ENCODE measurements at regions not wholly inside any gene's neighbourhood (a gene's known extent, or its start where the extent isn't known, plus 50 kb on each side); places are given as distances from the start of the nearest gene placed in this dataset.

DNA sequence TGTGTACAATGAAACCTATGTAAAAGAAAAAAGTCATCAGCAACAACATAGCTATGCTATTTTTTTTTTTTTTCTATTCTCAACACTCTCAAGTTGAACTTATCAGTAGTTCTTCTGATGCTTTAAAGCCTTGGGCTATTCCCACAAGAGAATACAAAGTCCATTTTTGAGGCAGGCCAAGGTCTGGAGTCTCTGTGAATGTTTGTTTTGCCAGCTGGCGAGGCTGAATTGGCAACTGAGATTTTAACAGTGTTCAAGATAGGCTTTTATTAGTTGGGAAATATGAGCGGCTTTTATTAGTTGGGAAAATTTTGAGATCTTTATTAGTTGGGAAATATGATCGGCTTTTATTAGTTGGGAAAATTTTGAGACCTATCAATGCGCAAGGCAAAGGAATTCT, 336.6 kb downstream of the SLITRK2 start:
- no peak for DNase-seq

DNA sequence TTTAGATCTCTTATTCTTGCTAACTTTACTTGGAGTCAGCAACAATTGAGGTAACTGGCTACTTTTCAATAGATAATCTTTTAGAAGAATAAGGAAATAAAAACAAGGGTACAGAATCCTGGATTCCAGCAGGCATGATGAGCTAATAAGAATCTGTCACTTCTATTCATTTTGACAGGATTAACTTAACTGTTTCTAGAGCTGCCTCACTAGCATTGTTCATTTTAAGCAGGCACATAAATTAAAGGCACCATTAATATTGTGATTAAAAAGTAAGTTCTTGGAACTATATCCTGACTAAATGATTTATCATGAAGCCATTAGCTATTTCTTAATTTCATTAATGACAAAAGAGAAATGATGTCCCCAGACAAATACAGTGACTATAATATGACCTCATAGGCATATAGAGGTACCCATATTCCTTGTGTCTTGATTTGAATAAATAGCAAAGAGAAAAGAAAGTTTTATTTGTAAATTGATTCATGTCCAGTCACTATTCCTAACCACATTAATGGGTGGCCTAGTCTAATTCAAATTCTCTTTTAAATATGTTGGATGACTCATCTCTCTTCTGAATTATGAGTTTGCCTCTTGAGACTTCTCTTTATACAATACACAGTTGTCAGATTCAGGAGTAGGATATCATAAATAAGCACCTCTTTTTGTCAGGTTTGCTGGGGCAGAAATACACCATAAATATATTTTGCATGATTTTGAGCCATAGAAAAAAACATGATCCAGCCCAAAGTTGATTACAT, 343.0 kb downstream of the SLITRK2 start:
- DNase-seq = no peak

DNA sequence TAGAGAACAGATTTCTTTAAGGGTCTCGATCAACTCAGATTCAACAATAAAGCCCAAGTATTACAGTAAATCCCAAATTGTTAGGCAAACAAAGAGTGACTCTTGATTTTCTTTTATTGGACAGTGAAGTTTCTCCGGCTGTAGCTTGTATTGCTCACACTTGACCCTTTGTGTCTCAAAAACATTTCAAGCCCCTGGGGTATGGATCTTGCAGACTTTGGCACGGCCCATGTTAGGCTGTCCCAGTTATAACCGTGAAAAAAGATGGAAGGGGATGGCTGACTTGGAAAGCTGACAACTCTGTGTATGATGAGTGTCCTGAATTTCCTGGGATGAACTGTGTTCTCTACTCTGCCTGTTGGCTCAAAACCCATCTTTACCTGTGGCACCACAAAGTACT, 356.1 kb downstream of the SLITRK2 start:
- DNase-seq = no peak

DNA sequence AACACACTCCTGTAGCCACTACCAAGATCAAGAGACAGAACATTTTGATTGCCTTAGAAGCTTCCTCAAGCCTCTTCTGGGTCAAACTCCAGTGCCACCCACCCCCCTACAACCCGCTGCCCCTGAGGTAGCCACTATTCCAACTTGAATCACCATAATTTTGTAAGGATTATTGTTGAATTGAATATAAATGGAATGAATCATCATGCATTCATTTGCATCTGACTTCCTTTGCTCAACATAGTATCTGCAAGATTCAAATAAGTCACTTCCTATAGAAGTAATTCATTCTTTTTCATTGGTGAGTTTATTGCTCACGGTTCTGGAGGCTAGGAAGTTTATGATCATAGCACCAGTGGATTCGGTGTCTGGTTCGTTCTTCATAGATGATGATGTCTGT, 364.2 kb downstream of the SLITRK2 start:
- DNase-seq = no peak

DNA sequence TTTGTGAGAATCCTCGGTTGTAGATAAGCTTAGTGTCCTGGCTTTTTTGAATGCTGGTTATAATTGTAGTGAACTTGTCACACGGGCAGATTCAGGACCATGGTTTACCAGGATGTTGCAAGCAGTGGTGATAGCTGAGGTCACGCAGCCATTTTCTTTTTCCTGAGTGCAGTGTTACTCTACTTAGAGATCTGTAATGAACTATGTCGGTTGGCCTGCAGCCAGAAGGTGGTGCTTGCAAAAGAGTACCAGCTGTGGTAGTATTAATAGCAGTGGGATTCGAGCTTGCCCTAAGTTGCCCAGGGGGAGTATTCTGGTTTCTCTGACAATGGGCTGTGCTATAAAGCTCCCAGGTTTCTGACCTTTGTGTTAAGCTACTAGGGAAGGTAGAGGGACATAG, 368.9 kb downstream of the SLITRK2 start:
- DNase-seq = peak; percentile 23

DNA sequence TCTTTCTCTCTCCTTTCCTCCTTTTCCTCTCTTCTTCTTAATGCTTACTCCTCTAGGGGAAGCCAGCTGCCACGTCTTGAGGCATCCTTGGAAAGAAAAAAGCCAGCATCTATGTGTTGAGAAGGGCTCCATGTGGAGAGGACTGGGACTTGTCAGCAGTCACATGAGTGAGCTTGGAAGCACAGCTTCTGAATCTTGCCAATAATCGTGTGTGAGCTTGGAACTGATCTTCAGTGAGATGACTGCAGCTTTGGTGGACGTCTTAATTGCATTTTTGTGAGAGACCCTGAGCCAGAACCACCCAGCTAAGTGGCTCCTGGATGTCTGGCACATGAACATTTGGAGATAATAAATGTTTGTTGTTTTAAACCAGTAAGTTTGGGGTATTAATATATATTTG, 371.7 kb downstream of the SLITRK2 start:
- DNase-seq = peak; percentile 0

DNA sequence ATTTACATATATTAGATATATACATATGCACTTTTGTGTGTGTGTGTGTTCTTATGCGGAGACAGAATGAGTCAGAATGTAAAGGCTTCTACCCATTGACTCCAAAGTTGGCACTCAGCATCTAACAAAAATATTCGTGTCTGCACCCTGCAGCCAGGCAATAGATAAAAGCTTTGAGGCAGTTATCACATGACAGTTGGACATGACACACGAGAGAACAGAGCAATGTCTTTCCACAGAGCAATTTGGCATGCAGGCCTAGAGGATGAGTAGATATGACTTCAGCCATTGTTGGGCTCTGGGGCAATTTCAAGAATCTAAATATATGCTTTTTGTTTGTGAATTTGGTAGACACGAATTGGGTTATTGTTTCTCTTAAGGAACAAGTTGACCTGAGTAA, 391.2 kb downstream of the SLITRK2 start:
- DNase-seq = no peak

DNA sequence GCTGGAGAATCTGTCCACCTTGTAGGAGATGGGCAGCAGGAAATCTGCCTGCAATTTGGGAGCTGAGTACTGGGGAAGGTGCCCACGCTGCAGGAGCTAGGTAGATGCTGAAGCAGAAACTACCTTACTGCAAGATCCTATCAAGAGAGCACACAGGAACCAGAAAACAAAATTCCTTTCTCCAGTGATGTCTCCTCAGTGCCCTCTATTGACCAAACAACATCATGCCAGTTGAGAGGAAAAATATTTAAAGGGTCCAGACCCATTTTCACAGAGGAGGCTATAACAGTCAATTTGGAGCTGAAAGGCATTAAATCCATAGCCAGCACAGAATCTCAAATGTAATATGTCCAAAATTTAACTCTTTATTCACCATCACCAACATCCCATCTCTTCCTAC, 406.8 kb downstream of the SLITRK2 start:
- peak; percentile 54 for DNase-seq

DNA sequence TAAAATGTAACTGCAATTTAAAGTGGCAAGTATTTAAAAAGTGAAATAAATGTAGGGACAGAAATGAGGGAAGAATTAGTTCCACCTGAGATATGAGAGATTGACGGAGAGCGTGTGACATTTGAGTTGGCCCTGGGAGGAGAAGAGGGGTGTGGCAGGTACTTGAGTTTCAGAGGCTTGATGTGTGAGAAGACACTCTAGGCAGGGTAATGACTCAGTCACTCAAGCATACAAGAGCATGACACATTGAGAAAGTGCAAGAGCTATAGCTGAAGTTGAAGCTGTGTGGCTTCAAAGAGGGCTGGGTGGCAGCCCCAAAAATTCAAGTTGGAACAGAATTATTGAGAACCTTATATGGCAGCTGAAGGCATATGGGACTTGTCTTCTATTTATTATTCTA, 420.5 kb downstream of the SLITRK2 start:
- DNase-seq = no peak

DNA sequence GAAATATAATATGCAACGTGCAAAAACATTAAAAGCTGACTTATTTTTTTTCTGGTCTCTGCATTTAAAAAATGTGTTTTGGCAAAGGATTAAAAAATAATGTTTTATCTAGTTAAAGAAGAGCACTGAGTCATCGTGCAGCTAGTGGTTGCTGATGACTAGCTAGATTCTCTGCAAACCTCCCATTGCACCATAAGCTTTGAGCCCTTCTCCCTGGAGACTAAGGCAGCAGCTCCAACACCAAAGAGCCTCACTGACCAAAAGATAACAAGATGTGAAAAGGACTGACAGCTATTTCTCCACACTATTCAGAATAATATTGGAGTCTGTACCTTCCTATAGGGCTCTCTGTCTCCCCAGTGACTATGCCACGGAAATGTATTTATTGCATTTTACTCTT, 424.3 kb downstream of the SLITRK2 start:
- DNase-seq = peak; percentile 3

DNA sequence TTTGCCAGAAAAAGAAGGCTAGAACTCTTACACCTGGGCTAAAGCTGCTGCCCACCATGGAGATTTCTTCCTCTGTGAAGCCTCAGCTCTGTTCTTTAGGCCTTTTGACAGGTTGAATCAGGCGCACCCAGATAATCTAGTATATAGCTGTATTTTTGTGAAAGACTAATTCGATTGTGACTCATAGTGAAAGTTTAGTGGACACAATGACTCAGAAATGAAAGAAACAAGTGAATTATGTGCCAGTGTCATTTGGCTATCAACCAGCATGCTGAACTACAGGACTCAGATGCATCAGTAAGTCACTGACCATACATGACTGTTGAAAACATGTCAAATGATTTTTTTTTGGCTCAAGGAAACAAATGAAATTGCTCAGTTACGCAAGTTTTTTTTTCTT, 425.4 kb downstream of the SLITRK2 start:
- DNase-seq = no peak

DNA sequence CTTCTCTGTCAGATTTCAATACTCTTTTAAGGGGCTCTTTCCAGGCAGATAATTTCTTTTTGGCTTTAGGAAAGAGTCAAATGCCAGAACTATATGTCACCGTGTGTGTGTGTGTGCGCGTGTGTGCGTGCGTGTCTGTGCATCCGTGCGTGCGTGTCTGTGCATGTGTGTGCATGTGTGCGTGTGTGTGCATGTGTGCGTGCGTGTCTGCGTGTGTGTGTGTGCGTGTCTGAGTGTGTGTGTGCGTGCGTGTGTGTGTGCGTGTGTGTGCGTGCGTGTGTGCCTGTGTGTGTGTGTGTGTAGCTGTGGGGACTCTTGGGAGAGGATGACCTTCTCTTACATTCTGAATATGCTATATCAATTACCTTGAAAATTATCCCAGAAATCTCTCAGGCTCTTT, 441.6 kb downstream of the SLITRK2 start:
- DNase-seq = no peak

DNA sequence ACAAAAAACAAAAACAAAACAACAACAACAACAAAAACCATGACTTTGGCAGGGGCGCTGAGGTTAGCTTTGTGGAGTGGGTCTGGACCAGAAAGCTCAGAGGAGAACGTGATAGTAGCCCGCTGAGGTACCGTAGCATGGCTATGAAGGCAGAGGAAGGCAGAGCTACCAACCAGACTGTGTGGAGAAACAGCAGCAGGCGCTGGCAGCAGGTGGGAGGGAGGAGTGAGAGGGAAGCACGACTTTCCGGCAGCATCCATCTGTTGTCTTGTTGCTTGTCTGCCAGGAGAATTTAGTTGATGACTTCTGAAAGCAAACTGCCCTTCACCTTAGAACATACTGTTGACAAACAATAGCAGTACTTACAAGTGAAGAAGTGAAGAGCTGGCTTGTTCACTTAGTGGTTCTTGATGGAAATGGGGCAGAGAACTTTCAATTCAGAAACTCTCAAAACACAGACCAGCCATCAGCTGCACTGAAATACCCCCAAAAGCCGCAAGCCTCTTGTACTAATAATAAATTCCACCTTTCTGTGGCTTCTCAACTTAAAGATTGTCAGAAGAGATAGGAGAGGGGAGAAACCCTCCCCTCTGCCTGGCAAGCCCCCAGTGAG, 447.2 kb downstream of the SLITRK2 start:
- peak; percentile 96 for DNase-seq

DNA sequence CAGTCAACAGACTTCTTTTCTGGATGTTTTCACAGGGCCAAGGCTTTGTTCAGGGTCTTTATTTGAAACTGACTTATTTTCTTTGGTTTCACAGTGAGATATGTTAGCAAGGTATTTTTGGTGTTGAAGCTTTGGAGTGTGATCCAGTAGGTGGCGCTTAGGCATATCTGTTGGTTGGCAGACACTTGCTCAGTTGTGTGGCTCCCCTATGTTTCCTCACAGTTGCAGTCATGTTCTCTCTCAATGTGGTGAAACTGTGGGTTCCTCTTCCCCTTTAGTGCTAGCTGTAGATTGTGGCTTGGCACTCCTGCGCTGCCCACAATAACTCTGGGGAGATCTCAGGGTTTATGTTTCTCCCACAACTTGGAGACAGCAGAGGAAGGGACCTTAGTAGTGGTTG, 460.8 kb downstream of the SLITRK2 start:
- peak; percentile 26 for DNase-seq
